CD4-positive, CD25-positive, alpha-beta regulatory T cell (primary cell): ENCODE measurements at regions not wholly inside any gene's neighbourhood (a gene's known extent, or its start where the extent isn't known, plus 50 kb on each side); places are given as distances from the start of the nearest gene placed in this dataset.

Experiments used
- ATAC-seq, 2 donors: fragments of 150-1000 bp; cut with Tn5 transposase; one replicate each; pipeline ENCODE4 v1.10.0; 2021; ENCODE audit warnings: low read depth in 2 of 2, moderate number of reproducible peaks in 2 of 2, moderate library complexity in 1 of 2
- DNase-seq, 3 donors: peaks; one replicate each; pipeline versions ENCODE4 v3.0.0 to v3.0.0-alpha.2; 2012 to 2022; ENCODE audit warnings: mixed read lengths in 1 of 3
- H3K27ac ChIP-seq: one replicate; pipeline ENCODE4 v1.7.0; 2013; ENCODE audit warnings: mild to moderate bottlenecking, low read length; ENCODE audit not compliant: insufficient read depth, poor library complexity, severe bottlenecking
- H3K27me3 ChIP-seq: one replicate; pipeline ENCODE4 v1.7.0; 2013; ENCODE audit warnings: low read length; ENCODE audit not compliant: control insufficient read depth, insufficient read depth
- H3K36me3 ChIP-seq: one replicate; pipeline ENCODE4 v1.7.0; 2013; ENCODE audit warnings: mild to moderate bottlenecking, low read length, moderate library complexity; ENCODE audit not compliant: control insufficient read depth, insufficient read depth
- H3K4me1 ChIP-seq: 2 replicates; pipeline ENCODE4 v1.7.0; 2013; ENCODE audit warnings: mild to moderate bottlenecking, low read length; ENCODE audit not compliant: insufficient read depth, control insufficient read depth, poor library complexity, severe bottlenecking
- H3K4me3 ChIP-seq: one replicate; pipeline ENCODE4 v1.7.0; 2013; ENCODE audit warnings: low read depth, mild to moderate bottlenecking, low read length, moderate library complexity
- H3K9me3 ChIP-seq, 2 experiments: 1 replicate in 1 of 2; 2 replicates in 1 of 2; pipeline ENCODE4 v1.7.0; 2013; ENCODE audit warnings: low read length in 2 of 2, mild to moderate bottlenecking in 1 of 2, moderate library complexity in 1 of 2; ENCODE audit not compliant: control insufficient read depth in 2 of 2
- H3K27ac Mint-ChIP-seq, 3 donors: one replicate each; pipeline ENCODE4 v1.8.0; 2020 to 2022; ENCODE audit warnings: mild to moderate bottlenecking in 3 of 3, mixed read lengths in 3 of 3, moderate library complexity in 2 of 3
- H3K27me3 Mint-ChIP-seq: one replicate; pipeline ENCODE4 v1.8.0; 2022; ENCODE audit warnings: mild to moderate bottlenecking, mixed read lengths
- H3K36me3 Mint-ChIP-seq: one replicate; pipeline ENCODE4 v1.8.0; 2020; ENCODE audit warnings: mixed read lengths
- H3K4me1 Mint-ChIP-seq, 4 donors: one replicate each; pipeline ENCODE4 v1.8.0; 2020 to 2022; ENCODE audit warnings: mixed read lengths in 4 of 4, mild to moderate bottlenecking in 1 of 4
- H3K4me3 Mint-ChIP-seq, 4 donors: one replicate each; pipeline ENCODE4 v1.8.0; 2020 to 2022; ENCODE audit warnings: mild to moderate bottlenecking in 4 of 4, mixed read lengths in 4 of 4, moderate library complexity in 3 of 4
- H3K9me3 Mint-ChIP-seq, 7 donors: one replicate each; pipeline ENCODE4 v1.8.0; 2020 to 2022; ENCODE audit warnings: mixed read lengths in 7 of 7, mild to moderate bottlenecking in 3 of 7, moderate library complexity in 2 of 7

DNA sequence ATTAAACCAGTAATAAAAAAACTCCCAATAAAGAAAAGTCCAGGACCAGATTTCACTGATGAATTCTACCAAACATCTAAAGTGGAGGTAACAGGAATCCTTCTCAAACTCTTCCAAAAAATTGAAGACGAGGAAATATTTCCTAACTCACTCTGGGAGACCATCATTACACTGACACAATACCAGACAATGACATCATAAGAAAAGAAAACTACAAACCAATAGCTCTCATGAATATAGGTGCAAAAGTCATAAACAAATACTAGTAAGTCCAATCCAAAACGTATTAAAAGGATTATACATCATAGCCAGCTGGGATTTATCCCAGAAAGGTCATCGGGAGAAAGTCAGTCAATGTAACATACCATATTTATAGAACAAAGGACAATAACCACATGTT, 94.0 kb upstream of the RAB18 start:
- no peaks in the 10 kb centered on the region for H3K4me1 Mint-ChIP-seq
- no peak overlapping the region for H3K4me3 Mint-ChIP-seq
- Histone ChIP-seq H3K27me3 (peaks cover 4% of the 10 kb centered on the region), H3K9me3 (no peaks in the 10 kb centered on the region), H3K27ac (no peak overlapping the region), H3K36me3 (no peaks in the 10 kb centered on the region), H3K4me3 (no peak overlapping the region), H3K4me1 (no peaks in the 10 kb centered on the region)
- DNase-seq (no peak), ATAC-seq (no peak)
- H3K27ac Mint-ChIP-seq: no peak overlapping the region
- peaks cover 44% of the 10 kb centered on the region for H3K27me3 Mint-ChIP-seq
- H3K9me3 Mint-ChIP-seq: peaks cover 0 to 2% (median 0%) of the 10 kb centered on the region in 7 donors
- no peaks in the 10 kb centered on the region for H3K36me3 Mint-ChIP-seq

DNA sequence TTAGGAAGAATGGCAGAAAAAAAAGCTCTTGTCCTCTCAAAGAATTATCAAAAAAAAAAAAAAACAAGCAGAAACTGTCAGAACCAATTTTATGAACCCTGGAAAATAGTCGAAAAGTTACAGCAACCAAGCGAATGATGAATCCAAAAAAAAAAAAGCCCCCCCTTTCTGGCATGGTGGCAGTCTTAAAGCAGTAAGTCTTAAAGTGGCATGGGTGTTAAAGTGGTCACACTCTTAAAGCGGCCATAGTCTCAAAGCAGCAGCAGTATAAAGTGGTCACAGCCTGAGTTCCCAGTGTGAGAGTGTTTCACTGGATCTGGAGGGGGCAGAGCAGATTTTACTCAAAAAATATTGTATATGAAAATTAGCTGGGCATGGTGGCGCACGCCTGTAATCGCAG, 96.8 kb upstream of the RAB18 start:
- DNase-seq: no peak
- Mint-ChIP-seq H3K4me1 (no peaks in the 10 kb centered on the region), H3K27me3 (peaks cover 40% of the 10 kb centered on the region), H3K27ac (no peak overlapping the region), H3K9me3 (no peaks in the 10 kb centered on the region), H3K36me3 (no peaks in the 10 kb centered on the region), H3K4me3 (no peak overlapping the region)
- Histone ChIP-seq H3K36me3 (no peaks in the 10 kb centered on the region), H3K27ac (no peak overlapping the region), H3K4me1 (no peaks in the 10 kb centered on the region), H3K4me3 (no peak overlapping the region), H3K27me3 (peaks cover 4% of the 10 kb centered on the region), H3K9me3 (no peaks in the 10 kb centered on the region)
- no peak for ATAC-seq

DNA sequence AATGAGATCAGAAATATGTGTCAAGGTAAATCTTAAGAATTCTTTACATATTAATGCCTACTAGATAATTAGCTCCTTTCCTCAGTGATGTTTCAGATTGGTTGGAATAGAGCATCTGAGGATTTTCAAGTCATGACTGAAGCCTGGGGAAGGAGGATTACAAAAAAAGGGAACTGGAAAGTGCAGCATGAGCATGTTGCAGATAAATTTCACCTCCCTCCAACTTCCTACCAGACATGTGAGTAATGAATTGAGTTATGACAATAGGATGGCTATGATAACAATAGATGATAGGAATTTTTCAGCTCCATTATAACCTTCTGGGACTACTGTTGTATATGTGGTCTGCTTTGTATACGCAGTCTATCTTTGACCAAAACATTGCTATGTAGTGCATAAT, 104.2 kb upstream of the RAB18 start:
- Mint-ChIP-seq H3K36me3 (no peaks in the 10 kb centered on the region), H3K27me3 (peaks cover 24% of the 10 kb centered on the region), H3K4me3 (no peak overlapping the region), H3K4me1 (no peaks in the 10 kb centered on the region), H3K9me3 (peaks cover 0 to 2% (median 0%) of the 10 kb centered on the region in 7 donors), H3K27ac (no peak overlapping the region)
- Histone ChIP-seq H3K4me1 (no peaks in the 10 kb centered on the region), H3K36me3 (no peaks in the 10 kb centered on the region), H3K9me3 (no peaks in the 10 kb centered on the region), H3K27me3 (no peaks in the 10 kb centered on the region), H3K4me3 (no peak overlapping the region), H3K27ac (no peak overlapping the region)
- no peak for ATAC-seq
- no peak for DNase-seq

DNA sequence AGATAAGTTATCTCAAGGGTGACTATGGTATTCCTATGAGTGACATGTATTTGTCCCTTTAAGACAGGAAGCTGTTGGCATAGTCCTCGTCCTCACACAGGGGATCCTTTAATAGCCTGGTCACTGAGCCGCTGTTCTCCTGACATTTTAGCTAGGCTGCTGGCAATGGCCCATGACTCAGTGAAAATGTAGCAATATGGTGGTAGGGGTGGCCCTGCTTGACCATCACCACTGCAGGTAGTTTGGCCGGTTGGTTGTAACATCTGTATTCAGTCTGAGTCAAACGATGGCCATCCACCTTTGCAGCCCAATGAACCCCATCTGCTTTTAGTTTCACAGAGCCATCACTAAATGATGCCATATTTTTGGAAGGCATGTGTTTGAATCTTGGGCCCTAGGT, 110.1 kb upstream of the RAB18 start:
- H3K9me3 Mint-ChIP-seq: peaks cover 0 to 3% (median 0%) of the 10 kb centered on the region in 7 donors
- Histone ChIP-seq H3K27me3 (no peaks in the 10 kb centered on the region), H3K36me3 (no peaks in the 10 kb centered on the region), H3K27ac (no peak overlapping the region), H3K4me3 (no peak overlapping the region), H3K4me1 (no peaks in the 10 kb centered on the region), H3K9me3 (no peaks in the 10 kb centered on the region)
- DNase-seq (no peak), ATAC-seq (no peak)
- no peak overlapping the region for H3K4me3 Mint-ChIP-seq
- peaks cover 13% of the 10 kb centered on the region for H3K27me3 Mint-ChIP-seq
- no peak overlapping the region for H3K27ac Mint-ChIP-seq
- H3K36me3 Mint-ChIP-seq: no peaks in the 10 kb centered on the region
- H3K4me1 Mint-ChIP-seq: no peaks in the 10 kb centered on the region

DNA sequence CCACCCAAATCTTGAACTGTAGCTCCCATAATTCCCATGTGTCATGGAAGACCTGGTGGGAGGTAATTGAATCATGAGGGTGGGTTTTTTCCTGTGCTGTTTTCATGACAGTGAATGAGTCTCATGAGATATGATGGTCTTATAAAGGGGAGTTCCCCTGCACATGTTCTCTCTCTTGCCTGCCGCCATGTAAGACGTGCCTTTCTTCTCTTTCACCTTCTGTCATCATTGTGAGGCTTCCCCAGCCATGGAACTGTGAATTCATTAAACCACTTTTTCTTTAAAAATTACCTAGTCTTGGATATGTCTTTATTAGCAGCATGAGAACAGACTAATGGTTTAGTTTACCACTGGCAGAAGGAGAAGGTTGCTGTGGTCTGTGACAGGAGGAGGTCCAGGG, 111.5 kb upstream of the RAB18 start:
- H3K27me3 Mint-ChIP-seq: peaks cover 4% of the 10 kb centered on the region
- ATAC-seq: no peak

DNA sequence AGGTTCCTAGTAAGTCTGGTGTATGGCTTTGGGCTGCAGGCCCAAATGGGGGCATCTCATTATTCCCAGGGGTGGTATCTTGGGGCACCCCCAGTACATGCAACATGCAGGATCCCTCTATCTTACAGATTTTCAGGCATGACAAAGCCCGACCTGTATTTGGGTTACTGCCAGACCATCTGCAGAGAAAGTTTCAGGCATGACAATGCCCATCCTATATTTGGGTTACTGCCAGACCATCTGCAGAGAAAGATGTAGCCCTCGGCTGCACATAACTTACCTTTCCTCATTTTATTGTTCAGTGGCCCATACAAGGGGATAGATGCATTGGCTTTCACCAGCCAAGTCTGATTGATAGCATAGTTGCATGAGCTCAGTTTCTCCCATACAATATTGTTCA, 112.2 kb upstream of the RAB18 start:
- Histone ChIP-seq H3K27ac (no peak overlapping the region), H3K9me3 (no peaks in the 10 kb centered on the region), H3K27me3 (peaks cover under 1% of the 10 kb centered on the region), H3K4me1 (no peaks in the 10 kb centered on the region), H3K36me3 (no peaks in the 10 kb centered on the region), H3K4me3 (no peak overlapping the region)
- Mint-ChIP-seq H3K4me1 (no peaks in the 10 kb centered on the region), H3K36me3 (no peaks in the 10 kb centered on the region), H3K27ac (no peak overlapping the region), H3K9me3 (peaks cover 0 to 3% (median 0%) of the 10 kb centered on the region in 7 donors), H3K4me3 (no peak overlapping the region), H3K27me3 (peaks cover 4% of the 10 kb centered on the region)
- ATAC-seq (no peak), DNase-seq (no peak)

More for the DNA sequence above, 111.5 kb upstream of the RAB18 start:
- H3K4me3 ChIP-seq: no peak overlapping the region
- H3K27me3 ChIP-seq: no peaks in the 10 kb centered on the region
- H3K4me1 ChIP-seq: no peaks in the 10 kb centered on the region
- Mint-ChIP-seq H3K4me3 (no peak overlapping the region), H3K4me1 (no peaks in the 10 kb centered on the region), H3K36me3 (no peaks in the 10 kb centered on the region), H3K27ac (no peak overlapping the region), H3K9me3 (peaks cover 0 to 3% (median 0%) of the 10 kb centered on the region in 7 donors)
- no peaks in the 10 kb centered on the region for H3K9me3 ChIP-seq
- H3K27ac ChIP-seq: no peak overlapping the region
- no peak for DNase-seq
- H3K36me3 ChIP-seq: no peaks in the 10 kb centered on the region

DNA sequence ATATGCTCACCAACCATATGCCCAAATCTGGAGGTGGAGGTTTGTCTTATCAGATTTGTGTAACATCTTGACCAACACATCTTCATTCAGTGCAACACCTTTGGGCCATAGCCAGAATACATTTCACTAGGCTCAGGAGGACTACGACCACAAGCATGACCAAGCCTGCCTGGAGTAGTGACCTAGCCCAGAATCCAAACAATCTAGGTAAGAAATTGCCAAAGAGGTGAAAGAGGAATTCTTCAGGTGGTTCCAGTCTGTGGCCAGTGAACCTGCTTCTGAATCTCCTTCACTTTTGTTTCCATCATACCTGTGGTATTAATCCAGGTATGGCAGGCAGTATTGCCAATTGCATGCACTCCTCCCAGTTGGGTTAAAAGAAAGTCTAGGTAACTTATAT, 112.8 kb upstream of the RAB18 start:
- Mint-ChIP-seq H3K9me3 (peaks cover 0 to 2% (median 0%) of the 10 kb centered on the region in 7 donors), H3K27me3 (peaks cover 5% of the 10 kb centered on the region), H3K36me3 (no peaks in the 10 kb centered on the region), H3K4me1 (no peaks in the 10 kb centered on the region), H3K4me3 (no peak overlapping the region), H3K27ac (no peak overlapping the region)
- Histone ChIP-seq H3K9me3 (no peaks in the 10 kb centered on the region), H3K27me3 (peaks cover 3% of the 10 kb centered on the region), H3K4me3 (no peak overlapping the region), H3K4me1 (no peaks in the 10 kb centered on the region), H3K36me3 (no peaks in the 10 kb centered on the region), H3K27ac (no peak overlapping the region)
- no peak for ATAC-seq
- no peak for DNase-seq

DNA sequence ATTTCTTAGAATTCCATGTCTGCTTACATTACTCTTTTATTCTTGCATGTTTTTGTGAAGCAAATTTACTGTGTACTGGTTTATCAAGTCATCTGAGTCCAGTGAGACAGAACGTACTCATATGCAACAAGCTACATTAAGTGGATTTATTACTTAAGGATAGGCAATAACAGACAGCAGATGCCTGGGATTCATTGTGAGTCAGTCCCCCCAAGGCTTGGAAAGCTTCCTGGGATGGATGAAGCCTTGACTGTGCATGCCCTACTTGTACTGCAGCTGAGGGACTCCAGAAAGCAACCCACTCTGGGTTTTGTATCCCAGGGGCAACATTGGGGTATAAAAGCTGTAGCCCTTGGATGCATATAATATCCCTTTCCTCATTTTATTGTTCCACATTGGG, 113.4 kb upstream of the RAB18 start:
- peaks cover 0 to 2% (median 0%) of the 10 kb centered on the region in 7 donors for H3K9me3 Mint-ChIP-seq
- ATAC-seq: no peak

More for the DNA sequence above, 113.4 kb upstream of the RAB18 start:
- no peaks in the 10 kb centered on the region for H3K36me3 Mint-ChIP-seq
- Histone ChIP-seq H3K9me3 (no peaks in the 10 kb centered on the region), H3K27me3 (peaks cover 3% of the 10 kb centered on the region), H3K4me3 (no peak overlapping the region), H3K36me3 (no peaks in the 10 kb centered on the region), H3K4me1 (no peaks in the 10 kb centered on the region), H3K27ac (no peak overlapping the region)
- H3K27ac Mint-ChIP-seq: no peak overlapping the region
- H3K4me1 Mint-ChIP-seq: no peaks in the 10 kb centered on the region
- peaks cover 11% of the 10 kb centered on the region for H3K27me3 Mint-ChIP-seq
- DNase-seq: no peak
- H3K4me3 Mint-ChIP-seq: no peak overlapping the region
